Right atrium auricular region (tissue), 2 donors: ENCODE measurements at regions not wholly inside any gene's neighbourhood (a gene's known extent, or its start where the extent isn't known, plus 50 kb on each side); places are given as distances from the start of the nearest gene placed in this dataset.
"Not testable (repeated sequence)": the region's sequence is repeated elsewhere in the genome, so short reads cannot be mapped to it uniquely, and the experiment has no call there.

Source experiments
- DNase-seq: peaks from one replicate; pipeline ENCODE4 v3.0.0-alpha.2; 2019; ENCODE audit warnings: low spot score
- H3K27ac ChIP-seq, 2 donors: fragments of 200-600 bp; sonication (generic); 1 replicate in 1 of 2; 2 replicates in 1 of 2; pipeline ENCODE4 v1.5.1; 2016 to 2019
- H3K27me3 ChIP-seq, 2 donors: fragments of 200-600 bp; sonication (generic); one replicate each; pipeline versions ENCODE4 v1.5.1 to v1.6.0; 2017 to 2019
- H3K36me3 ChIP-seq: fragments of 200-600 bp; sonication (generic); one replicate; pipeline ENCODE4 v1.5.1; 2016
- H3K4me1 ChIP-seq, 2 donors: fragments of 200-600 bp; sonication (generic); one replicate each; pipeline versions ENCODE4 v1.5.1 to v1.6.0; 2017 to 2019
- H3K4me3 ChIP-seq, 2 donors: fragments of 200-600 bp; sonication (generic); 1 replicate in 1 of 2; 2 replicates in 1 of 2; pipeline ENCODE4 v1.5.1; 2017 to 2019; ENCODE audit warnings: mild to moderate bottlenecking in 1 of 2, moderate library complexity in 1 of 2
- H3K9me3 ChIP-seq, 2 donors: fragments of 200-600 bp; sonication (generic); one replicate each; pipeline ENCODE4 v1.5.1; 2019
- TF ChIP-seq, protein P1 (sequence below), 2 donors: fragments of 200-600 bp; sonication (generic); IDR thresholded peaks; one replicate each; pipeline ENCODE4 v1.5.1; 2019; ENCODE audit warnings: antibody characterized with exemption in 2 of 2

DNA sequence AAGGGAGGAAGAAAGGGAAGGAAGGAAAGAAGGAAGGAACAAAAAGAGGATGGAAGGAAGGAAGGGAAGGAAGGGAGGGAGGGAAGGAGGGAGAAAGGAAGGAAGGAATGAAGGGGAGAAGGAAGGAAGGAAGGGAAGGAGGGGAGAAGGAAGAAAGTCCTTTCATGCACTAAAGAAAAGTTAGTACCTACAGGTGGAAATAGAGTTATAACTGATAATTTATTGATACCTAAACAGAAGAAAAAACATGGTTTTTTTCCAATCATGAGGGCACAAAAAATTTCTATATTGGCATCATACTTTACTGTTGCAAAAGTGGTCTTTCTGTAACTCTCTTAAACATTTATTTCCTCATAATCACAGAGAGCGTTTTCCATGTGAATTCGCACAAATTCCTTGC lies 659.4 kb downstream of the MAFB start:
- DNase-seq, result no peak
- no peaks in the 10 kb centered on the region for H3K36me3 ChIP-seq

DNA sequence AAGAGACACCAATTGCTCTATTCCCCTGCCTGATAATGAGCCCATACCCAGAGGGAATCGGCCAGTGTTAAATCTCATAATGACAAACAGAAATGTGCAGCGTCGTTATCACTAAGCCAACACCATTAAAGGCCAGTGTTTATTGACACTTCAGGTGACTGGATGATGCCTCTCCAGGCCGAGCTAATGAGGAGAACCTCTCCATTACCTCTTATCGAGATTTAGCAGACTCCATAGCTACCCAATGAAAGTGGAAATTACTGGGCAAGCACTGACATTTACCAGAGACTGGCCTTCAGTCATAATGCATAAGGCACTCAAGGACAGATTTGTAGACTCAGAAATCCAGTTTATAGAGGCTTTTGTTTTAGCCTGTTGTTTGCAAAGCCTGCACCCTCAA lies 669.5 kb downstream of the MAFB start:
- no peaks in the 10 kb centered on the region for H3K9me3 ChIP-seq
- no peaks in the 10 kb centered on the region for H3K4me1 ChIP-seq
- DNase-seq, result no peak
- no peak overlapping the region for H3K27ac ChIP-seq
- H3K36me3 ChIP-seq, result no peaks in the 10 kb centered on the region
- H3K27me3 ChIP-seq, result no peaks in the 10 kb centered on the region
- TF ChIP-seq, protein P1, sequence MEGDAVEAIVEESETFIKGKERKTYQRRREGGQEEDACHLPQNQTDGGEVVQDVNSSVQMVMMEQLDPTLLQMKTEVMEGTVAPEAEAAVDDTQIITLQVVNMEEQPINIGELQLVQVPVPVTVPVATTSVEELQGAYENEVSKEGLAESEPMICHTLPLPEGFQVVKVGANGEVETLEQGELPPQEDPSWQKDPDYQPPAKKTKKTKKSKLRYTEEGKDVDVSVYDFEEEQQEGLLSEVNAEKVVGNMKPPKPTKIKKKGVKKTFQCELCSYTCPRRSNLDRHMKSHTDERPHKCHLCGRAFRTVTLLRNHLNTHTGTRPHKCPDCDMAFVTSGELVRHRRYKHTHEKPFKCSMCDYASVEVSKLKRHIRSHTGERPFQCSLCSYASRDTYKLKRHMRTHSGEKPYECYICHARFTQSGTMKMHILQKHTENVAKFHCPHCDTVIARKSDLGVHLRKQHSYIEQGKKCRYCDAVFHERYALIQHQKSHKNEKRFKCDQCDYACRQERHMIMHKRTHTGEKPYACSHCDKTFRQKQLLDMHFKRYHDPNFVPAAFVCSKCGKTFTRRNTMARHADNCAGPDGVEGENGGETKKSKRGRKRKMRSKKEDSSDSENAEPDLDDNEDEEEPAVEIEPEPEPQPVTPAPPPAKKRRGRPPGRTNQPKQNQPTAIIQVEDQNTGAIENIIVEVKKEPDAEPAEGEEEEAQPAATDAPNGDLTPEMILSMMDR (IDR thresholded peaks at IDR 0.05), result no peak
- no peak overlapping the region for H3K4me3 ChIP-seq

More for the DNA sequence above, 659.4 kb downstream of the MAFB start:
- H3K4me3 ChIP-seq, result no peak overlapping the region
- no peaks in the 10 kb centered on the region for H3K4me1 ChIP-seq
- H3K27ac ChIP-seq, result no peak overlapping the region
- TF ChIP-seq, protein P1 (IDR thresholded peaks at IDR 0.05), result no peak
- H3K9me3 ChIP-seq, result no peaks in the 10 kb centered on the region
- H3K27me3 ChIP-seq, result no peaks in the 10 kb centered on the region

DNA sequence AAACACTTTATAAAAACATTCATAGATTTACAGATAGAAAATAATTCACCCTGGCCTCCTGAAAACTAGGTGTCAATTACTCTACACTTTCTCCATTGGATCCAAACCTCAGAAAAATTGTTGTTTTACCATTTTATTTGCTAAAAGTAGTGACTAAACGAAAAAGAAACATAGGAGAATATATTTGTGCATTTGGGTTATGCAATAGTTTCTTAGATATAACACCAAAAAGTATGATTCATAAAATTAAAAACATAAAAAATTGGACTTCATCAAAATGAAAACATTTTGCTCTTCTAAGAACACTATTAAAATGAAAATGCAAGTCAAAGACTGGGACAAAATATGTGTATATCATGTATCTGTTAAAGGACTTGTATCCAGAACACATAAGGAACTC lies 671.3 kb downstream of the MAFB start:
- Histone ChIP-seq H3K9me3 (no peaks in the 10 kb centered on the region), H3K4me3 (no peak overlapping the region), H3K27ac (no peak overlapping the region), H3K36me3 (no peaks in the 10 kb centered on the region), H3K4me1 (no peaks in the 10 kb centered on the region), H3K27me3 (no peaks in the 10 kb centered on the region)
- TF ChIP-seq, protein P1 (IDR thresholded peaks at IDR 0.05), result no peak
- no peak for DNase-seq

DNA sequence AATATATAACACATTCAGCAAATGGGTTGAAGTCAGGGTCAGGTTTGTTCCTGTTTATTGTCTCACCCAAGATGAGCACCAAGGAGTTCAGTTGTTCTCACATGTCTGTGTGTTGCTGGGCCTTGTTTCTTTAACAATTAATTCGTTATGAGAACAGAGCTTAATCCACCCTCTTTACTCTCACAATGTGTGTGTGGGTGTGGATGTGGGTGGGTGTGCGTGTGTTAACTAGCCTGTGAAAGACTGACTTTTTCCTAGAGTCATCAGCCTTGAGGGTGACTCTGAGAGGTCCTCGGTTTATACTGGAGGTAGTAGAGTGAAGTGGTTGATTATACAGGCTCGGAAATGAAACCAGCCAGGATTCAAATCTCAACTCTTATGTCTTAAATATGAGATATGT lies 672.1 kb downstream of the MAFB start:
- H3K27me3 ChIP-seq, result no peaks in the 10 kb centered on the region
- TF ChIP-seq, protein P1 (IDR thresholded peaks at IDR 0.05), result no peak
- no peaks in the 10 kb centered on the region for H3K36me3 ChIP-seq
- H3K27ac ChIP-seq, result no peak overlapping the region
- no peak overlapping the region for H3K4me3 ChIP-seq
- DNase-seq, result no peak
- H3K4me1 ChIP-seq, result no peaks in the 10 kb centered on the region
- H3K9me3 ChIP-seq, result no peaks in the 10 kb centered on the region

DNA sequence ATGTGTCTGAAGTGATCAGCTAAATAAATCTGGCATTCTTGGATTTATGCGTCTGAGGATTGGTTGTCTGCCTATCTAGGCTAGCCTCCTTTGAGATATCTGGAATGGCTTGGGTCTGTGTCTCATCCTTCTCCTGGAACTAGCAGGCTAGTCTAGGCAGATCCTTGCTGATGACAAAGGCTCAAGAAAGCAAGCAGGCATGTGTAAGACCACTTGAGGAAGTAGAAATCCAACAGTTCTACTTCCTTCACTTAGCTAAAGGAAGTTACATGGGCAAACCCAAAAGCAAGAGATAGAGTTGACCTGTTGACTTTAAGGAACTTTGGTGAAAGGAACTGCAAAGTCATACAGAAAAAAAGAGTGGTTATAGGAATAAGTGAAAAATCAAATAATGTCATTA lies 672.6 kb downstream of the MAFB start:
- no peak overlapping the region for H3K4me3 ChIP-seq
- TF ChIP-seq, protein P1 (IDR thresholded peaks at IDR 0.05), result no peak
- no peaks in the 10 kb centered on the region for H3K4me1 ChIP-seq
- no peaks in the 10 kb centered on the region for H3K27me3 ChIP-seq
- no peak for DNase-seq
- H3K27ac ChIP-seq, result no peak overlapping the region
- no peaks in the 10 kb centered on the region for H3K36me3 ChIP-seq
- no peaks in the 10 kb centered on the region for H3K9me3 ChIP-seq

DNA sequence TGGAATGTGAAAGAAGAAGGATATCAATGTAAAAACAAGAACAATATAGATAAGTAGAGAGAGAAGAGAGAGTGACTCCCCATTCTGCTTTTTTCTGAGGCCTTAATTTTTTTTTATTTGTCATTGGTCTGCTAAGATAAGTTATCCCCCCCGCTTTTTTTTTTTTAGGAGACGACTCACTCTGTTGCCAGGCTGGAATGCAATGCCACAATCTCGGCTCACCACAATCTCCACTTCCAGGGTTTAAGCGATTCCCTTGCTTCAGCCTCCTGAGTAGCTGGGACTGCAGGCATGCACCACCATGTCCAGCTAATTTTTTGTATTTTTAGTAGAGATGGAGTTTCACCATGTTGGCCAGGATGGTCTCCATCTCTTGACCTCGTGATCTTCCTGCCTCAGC lies 677.0 kb downstream of the MAFB start:
- not testable (repeated sequence) for H3K27ac ChIP-seq, H3K36me3 ChIP-seq, DNase-seq, H3K27me3 ChIP-seq, H3K4me1 ChIP-seq, H3K9me3 ChIP-seq, H3K4me3 ChIP-seq
